ENCODE measurements at regions not wholly inside any gene's neighbourhood (a gene's known extent, or its start where the extent isn't known, plus 50 kb on each side); places are given as distances from the start of the nearest gene placed in this dataset.
"Not testable (repeated sequence)": the region's sequence is repeated elsewhere in the genome, so short reads cannot be mapped to it uniquely, and the experiment has no call there.

DNA sequence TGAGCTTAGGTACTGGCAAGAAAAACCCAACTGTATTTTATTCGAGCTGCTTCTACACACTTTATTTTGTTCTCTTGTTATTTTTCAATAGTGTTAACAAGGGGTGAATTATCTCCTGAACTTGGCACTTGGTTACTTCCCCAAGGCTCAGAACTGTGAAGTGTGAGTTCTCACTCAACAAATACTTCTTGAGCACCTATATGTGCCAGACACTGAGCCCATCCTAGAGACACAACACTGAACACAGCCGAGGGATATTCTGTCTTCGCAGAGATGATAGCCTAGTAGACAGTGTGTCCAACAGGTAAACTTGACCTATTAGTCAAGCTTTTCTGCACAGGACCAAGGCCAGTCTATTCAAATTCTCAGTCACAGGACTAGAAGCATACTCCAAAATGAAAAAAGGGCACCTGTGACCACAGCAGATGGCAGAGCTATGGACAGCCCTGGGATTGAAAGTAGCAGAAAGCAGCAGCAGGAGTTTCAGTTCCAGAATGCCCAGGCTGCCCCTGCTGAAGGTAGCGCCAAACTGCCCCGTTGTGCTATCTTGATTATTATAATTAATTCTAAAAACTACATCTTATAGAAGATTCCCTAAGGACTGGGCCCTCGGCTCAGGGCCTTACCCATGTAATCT lies 77.8 kb upstream of the TAB2 start:
- DNase-seq (ENCODE audit: low spot score) = no peak

DNA sequence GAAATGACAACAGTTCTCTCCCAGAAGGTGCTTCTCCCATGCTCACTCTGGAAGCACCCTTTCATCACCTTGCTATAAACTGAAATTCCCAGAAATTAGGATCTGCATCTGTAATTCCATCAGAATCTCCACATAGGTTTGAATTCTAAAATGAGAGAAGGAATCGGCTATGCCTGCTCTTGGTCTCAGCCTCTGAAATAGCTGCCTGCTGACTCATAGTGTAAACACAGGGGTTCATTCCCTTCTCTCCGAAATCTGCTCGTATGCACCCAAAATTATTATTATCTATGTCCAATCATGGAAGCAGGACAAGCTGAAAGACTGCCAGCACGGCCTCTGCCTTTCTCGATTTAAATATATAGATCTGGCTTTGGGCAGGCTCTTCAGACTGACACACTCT lies 74.6 kb upstream of the TAB2 start:
- no peak for DNase-seq (ENCODE audit: low spot score)

DNA sequence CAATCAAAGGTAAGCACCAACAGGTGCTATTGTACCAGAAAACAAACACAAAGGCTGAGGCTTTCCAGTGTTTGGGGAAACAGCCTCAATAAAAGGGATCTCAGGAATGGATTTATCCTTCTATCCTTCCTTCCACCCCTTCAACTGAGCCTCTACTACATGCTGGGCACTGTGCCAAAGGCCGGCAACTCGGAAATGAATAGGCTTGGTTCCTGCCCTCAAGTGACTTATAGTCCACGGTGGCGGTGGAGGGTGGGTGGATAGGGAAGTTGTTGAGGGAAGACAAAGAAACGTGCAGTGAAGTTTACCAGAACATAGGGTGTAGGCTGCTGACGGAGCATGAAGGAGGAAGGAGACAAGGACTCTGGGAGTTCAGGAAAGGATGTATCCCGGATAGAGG lies 73.4 kb upstream of the TAB2 start:
- DNase-seq (ENCODE audit: low spot score) = no peak

DNA sequence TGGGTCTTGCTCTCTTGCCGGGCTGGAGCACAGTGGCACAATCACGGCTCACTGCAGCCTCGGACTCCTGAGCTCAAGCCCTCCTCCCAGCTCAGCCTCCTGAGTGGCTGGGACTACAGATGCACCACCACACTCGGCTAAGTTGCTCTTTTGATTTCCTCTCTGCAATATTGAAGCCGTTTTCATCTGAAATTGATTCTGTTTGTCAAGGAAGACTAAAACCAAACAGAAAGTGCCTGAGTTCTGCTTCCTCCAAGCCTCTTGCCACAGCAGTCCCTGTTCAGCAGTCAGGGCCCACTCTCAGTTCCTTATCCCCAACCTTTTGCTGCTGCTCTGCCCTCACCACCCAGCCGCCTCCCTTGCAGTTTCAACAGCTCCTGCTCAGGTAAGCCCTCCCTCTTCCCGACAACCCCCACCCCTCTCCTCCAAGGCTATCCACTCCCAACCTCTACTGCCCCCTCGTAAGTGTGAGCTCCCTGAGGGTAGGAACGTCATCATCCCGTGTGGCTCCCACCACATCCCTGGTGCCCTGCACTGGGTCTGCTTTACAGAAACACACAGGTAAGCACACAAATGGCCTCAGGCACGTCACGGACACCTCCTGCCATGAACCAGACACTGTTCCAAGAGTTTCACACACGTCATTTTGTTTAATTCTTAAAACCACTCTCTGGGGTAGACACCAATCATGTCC lies 70.7 kb upstream of the TAB2 start:
- DNase-seq (ENCODE audit: low spot score) = no peak

DNA sequence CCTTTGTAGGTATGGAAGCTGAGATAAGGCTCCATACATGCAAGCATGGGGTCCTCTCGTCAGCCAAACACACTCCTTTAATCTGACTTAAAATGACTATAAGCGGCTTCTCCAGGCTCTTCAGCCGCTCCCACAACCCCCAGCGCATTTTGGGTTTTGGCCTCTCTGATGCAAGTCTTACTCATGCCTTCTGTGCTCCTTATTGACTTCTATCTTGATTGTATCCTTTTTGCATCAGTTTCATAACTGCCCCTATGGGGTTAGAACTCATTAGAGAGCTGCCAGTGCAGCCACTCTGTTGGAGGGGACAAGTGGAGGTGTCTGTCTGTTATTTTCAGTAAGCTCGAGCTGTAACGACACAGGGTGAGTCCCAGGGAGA lies 70.1 kb upstream of the TAB2 start:
- DNase-seq (ENCODE audit: low spot score) = no peak

DNA sequence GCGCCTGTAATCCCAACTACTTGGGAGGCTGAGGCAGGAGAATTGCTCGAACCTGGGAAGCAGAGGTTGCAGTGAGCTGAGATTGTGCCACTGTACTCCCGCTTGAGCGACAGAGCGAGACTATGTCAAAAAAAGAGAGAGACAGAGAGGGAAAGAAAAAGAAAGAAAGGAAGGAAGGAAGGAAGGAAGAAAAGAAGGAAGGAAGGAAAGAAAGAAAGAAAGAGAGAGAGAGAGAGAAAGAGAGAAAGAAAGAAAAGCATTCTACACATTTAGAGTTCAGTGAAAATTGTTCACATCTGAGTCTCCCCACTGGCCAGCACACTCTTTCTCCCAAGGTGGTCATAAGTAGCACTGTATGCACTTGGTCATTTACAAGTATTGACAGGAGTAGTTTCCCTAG lies 69.2 kb upstream of the TAB2 start:
- not testable (repeated sequence) for DNase-seq (ENCODE audit: low spot score)

DNA sequence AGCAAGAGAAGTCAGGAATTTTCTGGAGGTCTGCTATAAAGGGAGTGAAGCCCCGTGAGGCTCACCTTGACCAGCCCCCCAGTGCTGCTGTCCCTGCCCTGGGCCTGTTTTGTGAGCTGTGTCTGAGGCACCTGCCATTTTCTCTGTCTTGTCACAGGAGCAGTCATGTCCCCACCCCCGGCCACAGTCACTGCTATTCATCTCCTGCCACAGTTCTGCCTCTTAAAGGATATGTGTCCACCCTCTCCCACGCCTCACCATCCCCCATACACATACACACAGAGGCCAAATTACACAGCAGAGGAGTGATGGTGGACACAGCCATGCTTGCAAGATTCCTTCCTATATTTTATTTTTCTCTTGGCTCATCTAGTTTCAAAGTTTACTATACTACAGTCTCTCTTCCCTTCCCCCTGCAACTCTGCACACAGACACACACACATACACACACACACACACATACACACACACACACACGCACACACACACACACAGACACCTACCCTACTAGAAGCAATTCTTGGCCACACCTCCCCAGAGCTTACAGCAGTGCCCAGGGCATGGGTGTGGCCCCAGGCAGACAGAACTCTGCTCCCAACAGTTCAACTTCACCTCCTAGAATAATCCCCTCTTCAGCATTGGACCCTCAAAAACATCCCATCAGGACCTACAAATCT lies 68.7 kb upstream of the TAB2 start:
- DNase-seq (ENCODE audit: low spot score) = no peak

DNA sequence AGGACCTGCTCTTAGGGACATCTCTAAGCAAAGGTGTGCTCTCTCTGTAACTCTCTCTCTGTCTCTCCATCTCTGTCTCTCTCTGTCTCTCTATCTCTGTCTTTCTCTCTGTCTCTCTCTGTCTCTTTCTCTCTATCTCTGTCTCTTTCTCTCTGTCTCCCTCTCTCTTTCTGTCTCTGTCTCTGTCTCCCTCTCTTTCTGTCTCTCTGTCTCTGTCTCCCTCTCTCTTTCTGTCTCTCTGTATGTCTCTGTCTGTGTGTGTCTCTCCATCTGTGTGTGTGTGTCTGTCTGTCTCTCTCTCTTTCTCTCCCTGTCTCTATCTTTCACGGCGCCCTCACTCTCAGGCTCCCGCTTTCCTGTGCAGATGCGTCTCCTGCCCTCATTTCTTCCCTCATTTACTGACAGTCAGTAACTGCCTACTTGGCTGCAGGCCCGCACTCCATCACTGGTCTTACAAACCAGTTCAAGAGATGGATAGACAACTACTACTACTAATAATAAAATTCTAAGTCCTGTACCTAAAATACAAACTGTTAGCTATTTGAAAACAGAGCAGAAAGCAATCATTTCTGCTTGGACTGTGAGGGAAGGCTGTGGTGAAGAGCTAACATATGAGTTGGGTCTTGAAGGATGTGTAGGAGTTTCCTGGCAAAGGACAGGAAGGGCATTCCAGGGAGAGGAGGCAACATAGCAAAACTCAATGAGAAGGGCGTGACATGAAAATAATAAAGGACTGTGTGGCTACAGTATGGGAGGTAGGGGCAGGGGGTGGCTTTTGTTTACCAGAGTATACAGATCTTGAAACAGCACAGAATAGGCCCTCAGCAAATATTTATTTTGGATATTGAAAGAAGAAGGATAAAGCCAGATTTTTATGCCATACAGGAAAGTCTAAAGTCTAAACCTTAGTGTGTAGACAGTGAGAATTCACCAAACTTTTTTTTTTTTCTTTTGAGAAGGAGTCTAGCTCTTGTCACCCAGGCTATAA lies 67.8 kb upstream of the TAB2 start:
- DNase-seq (ENCODE audit: low spot score) = no peak

DNA sequence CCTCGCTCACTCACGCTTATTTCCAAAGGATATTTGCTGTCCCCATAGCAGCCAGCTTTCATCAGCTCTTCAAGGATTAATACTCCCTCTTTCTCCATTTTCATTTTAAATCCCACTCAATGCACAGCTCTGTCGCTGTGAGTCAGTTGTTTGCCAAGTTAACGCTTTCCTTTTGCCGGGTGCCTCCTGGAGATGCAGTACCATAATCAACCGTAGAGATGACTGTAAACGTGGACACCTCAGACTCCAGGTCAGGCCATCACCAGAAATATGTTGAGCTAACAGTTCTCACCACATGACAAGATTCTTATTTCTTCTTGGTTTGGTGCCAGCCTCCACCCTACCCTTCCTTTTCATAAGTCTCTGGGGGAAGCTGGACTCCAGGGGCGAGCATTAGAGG lies 66.6 kb upstream of the TAB2 start:
- no peak for DNase-seq (ENCODE audit: low spot score)

DNA sequence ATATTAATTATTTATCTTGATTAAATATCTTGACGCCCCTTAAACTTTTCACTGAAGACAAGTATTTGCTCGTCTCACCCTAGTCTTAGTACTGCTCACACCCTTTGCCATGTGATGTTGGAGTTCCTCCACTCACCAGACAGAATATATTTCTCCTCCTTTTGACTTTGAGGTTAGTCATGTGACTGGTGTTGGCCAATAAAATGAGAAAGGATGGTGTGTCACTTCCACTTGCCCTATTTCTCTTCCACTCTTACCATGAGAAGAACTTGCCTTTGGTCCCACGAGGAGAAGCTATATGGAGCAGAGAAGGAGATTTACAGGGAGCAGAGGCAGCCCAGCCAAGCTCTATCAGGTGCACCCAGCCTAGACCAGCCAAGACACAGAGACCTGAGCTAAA lies 64.9 kb upstream of the TAB2 start:
- no peak for DNase-seq (ENCODE audit: low spot score)

DNA sequence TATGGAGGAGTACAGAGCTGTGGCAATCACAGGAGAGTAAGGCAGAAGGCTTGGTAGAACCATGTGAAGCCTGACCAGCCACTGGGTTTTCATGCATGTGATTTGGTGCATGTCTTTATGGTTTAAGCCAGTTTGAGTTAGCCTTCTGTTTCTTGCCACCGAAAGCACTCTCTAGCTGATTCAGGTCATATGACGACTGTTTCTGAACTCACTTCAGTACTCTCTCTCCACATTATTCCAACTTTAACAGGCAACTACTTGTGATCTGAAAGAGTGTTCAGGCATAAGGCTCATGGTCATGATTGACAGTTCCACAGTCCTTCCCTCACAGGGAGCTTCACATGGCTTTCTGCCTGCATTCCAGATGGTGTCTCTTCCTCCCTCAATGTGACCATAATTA lies 63.3 kb upstream of the TAB2 start:
- DNase-seq (ENCODE audit: low spot score) = no peak

DNA sequence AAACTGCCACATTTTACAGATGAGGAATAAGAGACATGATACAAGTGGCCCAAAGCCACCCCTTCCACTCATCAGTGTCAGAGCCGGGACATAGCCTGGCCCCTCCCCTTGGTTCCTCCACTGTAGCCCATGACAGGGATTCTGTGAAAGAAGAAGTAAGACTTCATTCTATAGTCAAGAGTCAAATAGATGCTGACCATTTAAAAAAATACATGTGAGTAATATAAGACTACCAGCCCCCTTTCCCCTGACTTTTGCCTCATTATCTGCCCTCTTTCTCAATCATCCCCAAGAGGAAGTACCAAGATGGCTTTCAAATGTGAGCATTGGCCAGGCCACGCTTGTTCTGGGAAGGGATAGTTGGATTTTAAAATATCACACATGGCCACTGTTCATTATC lies 57.8 kb upstream of the TAB2 start:
- DNase-seq (ENCODE audit: low spot score) = no peak

DNA sequence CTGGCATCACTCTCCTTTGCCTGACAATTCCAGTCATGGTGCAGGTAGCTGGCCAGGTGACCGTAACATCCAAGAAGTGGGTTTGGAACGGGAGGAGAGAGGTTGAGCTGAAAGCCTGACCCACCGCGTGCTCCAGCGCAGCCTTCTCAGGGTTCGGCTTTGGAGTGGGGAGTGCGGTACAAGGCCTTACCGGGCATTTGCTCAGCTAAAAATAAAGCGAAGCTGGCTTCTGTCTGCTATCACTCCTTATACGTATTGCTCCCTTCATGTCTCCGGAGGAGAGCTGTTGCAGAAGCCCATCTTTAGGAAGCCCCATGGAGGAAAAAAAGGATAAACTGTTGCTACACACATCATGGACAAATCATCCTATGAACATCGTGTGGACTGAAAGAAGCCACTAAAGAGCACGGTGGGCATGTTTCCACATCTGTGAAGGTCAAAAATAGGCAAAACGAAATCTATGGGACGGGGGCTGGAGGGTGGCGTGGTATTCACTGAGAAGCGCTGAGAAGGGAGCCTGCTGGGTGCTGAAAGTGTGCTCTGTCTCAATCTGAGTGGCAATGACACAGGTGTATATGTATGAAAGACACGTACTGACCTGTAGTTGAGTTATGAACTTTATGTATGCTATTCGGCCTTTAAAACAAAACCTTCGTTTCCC lies 57.2 kb upstream of the TAB2 start:
- no peak for DNase-seq (ENCODE audit: low spot score)

DNA sequence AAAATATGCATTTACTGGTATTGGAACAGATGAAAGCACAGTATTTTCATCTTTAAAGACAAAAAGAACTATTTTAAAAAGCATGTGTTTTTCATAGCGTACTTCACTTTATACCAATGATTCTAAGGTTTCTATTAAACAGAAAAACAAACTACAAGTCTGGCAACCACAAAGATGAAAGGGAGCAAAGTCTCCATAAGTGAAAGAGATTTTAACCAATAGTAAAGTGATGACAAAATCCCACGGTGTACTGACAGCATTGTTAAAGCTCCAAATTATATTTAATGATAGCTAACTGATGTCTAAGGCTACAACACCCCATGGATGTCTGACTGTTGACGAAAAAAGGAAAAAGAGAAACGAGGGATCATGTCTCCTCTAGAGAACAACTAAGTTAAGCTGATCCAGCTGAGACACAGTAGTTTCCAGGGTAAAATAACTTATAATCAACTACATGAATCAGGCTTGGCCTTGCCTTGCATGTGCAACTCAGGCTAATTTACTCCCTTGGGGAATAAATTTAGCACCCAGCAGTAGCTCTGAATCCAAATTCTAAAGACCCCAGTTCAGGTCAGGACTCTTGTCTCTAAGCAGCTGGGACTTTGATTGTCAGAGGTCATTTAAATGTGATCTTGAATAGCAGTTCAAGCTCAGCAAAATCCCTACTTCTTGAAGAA lies 56.0 kb upstream of the TAB2 start:
- DNase-seq (ENCODE audit: low spot score) = no peak

DNA sequence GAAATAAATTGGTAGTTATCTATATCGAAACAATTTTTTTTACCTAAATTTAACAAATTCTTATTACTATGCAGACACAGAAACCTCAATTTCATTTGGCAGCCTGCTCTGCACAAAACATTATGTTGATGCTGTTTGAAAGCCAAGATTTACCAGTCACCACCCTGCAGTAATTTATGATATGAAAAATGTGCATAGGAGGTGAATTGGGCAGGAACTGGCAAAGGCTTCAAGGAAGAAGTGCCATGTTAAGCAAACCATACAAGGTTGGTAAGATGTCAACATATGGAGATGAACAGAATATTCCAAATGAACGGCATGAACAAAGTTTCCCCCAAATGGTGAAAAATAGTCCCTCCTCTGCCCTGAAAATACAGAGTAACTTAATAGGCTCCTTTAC lies 54.2 kb upstream of the TAB2 start:
- DNase-seq (ENCODE audit: low spot score) = no peak

DNA sequence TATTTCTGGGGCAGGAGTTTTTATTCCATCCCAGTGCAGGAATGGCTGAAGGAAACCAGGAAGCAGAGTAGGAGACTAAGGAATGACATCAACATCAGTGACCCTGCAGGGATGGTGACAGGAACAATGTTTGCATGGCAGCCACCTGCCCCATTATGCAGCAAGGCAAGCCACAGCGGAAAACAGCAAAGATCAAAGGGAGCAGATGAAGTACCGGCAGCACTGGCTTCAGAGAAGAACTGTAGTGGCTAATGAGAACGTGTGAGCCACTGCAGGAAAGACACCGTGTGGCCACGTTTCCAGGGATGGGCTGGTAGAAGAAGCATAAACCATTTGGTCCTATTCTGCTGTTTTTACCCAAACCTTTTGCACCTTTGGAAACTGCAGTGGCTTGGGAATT lies 52.9 kb upstream of the TAB2 start:
- no peak for DNase-seq (ENCODE audit: low spot score)

DNA sequence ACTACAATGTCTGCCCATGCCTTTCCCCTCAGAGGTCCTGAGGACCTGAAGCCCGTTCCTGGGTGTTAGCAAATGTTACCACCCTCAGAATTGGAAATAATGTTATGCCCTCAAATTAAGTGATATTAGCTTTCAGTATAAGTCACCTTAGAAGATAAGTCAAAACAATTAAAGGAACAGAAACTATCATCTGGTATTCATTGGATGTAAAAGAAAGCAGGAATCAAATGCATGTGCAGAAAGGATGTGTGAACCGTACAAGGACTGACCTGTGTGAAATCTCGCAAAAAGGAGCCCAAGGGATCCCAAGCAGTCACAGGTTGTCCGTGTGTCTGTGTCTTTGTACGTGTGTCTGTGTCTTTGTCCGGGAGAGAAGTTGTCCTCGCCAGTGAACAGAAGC lies 51.6 kb upstream of the TAB2 start:
- no peak for DNase-seq (ENCODE audit: low spot score)

DNA sequence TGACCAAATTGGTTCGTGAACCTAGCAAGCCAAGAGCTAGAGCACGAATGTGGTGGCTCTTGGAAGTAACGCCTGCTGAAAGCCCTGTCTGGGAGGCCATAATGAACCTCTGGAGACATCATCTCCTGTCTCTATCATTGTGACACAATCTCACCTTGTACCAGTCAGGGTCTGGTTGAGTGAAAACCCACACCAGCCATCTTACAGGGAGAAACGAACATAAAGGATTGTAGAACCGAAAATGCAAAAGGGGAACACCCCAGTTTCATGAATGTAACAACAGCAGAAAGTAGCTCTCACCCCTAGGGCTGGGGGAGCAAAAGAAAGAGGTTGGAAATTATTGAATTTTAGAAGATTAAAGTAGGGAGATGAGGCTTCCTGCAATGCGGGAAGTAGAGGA lies 50.9 kb upstream of the TAB2 start:
- DNase-seq (ENCODE audit: low spot score) = no peak

DNA sequence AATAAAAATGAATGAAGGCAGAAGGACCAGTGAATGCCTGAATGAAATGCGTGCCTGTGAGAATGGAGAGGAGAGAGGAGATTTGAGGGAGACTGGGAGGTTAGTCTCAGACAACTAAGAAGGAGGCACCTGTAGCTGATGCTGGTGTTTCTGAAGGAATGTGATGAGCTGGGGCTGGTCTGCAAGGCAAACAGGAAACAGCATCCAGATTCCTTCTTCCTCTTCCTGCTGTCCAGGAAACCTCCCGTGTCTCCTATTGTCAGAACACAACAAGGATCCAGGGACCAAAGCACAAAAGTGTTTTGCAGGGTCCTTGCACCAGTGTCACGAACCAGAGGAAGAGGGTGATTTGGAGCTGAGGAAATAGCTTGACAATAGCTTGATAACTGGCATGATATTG lies 50.4 kb upstream of the TAB2 start:
- no peak for DNase-seq (ENCODE audit: low spot score)

DNA sequence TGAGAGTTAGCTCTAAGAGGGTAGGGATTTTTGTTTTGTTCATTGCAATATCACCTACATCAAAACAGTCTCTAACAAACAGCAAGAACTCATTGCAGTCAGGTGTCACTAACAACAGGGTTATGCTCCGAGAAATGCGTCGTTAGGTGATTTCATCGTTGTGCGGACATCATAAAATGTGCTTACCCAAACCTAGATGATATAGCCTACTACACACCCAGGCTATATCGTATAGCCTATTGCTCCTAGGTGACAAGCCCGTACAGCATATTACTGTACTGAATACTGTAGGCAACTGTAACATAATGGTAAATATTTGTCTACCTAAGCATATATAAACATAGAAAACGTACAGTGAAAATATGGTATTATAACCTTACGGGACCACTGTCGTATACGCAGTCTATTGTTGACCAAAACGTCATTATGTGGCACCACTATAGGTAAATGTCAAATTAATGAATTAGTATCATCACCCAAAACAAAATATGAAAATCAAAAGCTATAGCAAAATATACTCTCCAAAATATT lies 49.9 kb upstream of the TAB2 start:
- DNase-seq (ENCODE audit: low spot score) = no peak
